ENCODE measurements at regions not wholly inside any gene's neighbourhood (a gene's known extent, or its start where the extent isn't known, plus 50 kb on each side); places are given as distances from the start of the nearest gene placed in this dataset.
A peak's percentile ranks its signal among the peaks of the same experiment; 100 is the strongest.

- Histone ChIP-seq H3K27ac (no peak overlapping the region), H3K4me1 (peaks cover under 1 to 2% of the 10 kb centered on the region in 2 donors), H3K27me3 (no peaks in the 10 kb centered on the region), H3K9me3 (no peaks in the 10 kb centered on the region), H3K4me3 (replicated peaks in 1 of 3) (no peak overlapping the region), H3K36me3 (no peaks in the 10 kb centered on the region)
- no peak for DNase-seq
- intact Hi-C loops (cut with DNase I), result no loop called here
- WGBS, 2 donors, result 89 to 92% methylated on average over 3 of the region's 3 CpGs
- TF ChIP-seq POLR2A (IDR thresholded peaks at IDR 0.05), result no peak
- TF ChIP-seq CTCF (IDR thresholded peaks at IDR 0.05), result no peak
Observed at GRCh38 chr4:86487738-86488348, 106.3 kb upstream of the PTPN13 start.

- intact Hi-C loops (cut with DNase I), result loop anchor here (10.0 kb wide), 1 partner anchor 281 kb away; no protein-coding TSS in a partner anchor
- Histone ChIP-seq H3K27me3 (no peaks in the 10 kb centered on the region), H3K36me3 (no peaks in the 10 kb centered on the region), H3K4me3 (replicated peaks in 1 of 3) (no peak overlapping the region), H3K4me1 (peaks cover 0 to 5% of the 10 kb centered on the region in 2 donors), H3K9me3 (no peaks in the 10 kb centered on the region), H3K27ac (no peak overlapping the region)
- TF ChIP-seq CTCF (IDR thresholded peaks at IDR 0.05), result no peak
- TF ChIP-seq POLR2A (IDR thresholded peaks at IDR 0.05), result no peak
- no peak for DNase-seq
Observed at GRCh38 chr4:86493460-86493859, 100.7 kb upstream of the PTPN13 start.

- no peaks in the 10 kb centered on the region for H3K36me3 ChIP-seq
- TF ChIP-seq POLR2A (IDR thresholded peaks at IDR 0.05), result no peak
- TF ChIP-seq CTCF (IDR thresholded peaks at IDR 0.05), result peak; percentile 54 to 88 (median 81)
- peak; percentile 35 to 48 for DNase-seq
- H3K27ac ChIP-seq, result no peak overlapping the region
- H3K4me3 ChIP-seq (replicated peaks in 1 of 3), result no peak overlapping the region
- no peaks in the 10 kb centered on the region for H3K27me3 ChIP-seq
- H3K9me3 ChIP-seq, result no peaks in the 10 kb centered on the region
- peaks cover 0 to 12% of the 10 kb centered on the region in 2 donors for H3K4me1 ChIP-seq
- intact Hi-C loops (cut with DNase I), result loop anchor here (5.0 to 10.0 kb wide), 2 partner anchors 278 to 401 kb away; no protein-coding TSS in a partner anchor
- 47 to 51% methylated on average over 5 of the region's 5 CpGs for WGBS, 2 donors
Observed at GRCh38 chr4:86496094-86497080, 97.7 kb upstream of the PTPN13 start.

GRCh38 chr4:86497131-86497530 is 97.0 kb upstream of the PTPN13 start:
- Histone ChIP-seq H3K4me3 (replicated peaks in 1 of 3) (no peak overlapping the region), H3K4me1 (peaks cover 0 to 12% of the 10 kb centered on the region in 2 donors), H3K9me3 (no peaks in the 10 kb centered on the region), H3K27me3 (no peaks in the 10 kb centered on the region), H3K36me3 (no peaks in the 10 kb centered on the region), H3K27ac (no peak overlapping the region)
- 41 to 54% methylated on average over 2 of the region's 2 CpGs for WGBS, 2 donors
- DNase-seq, result peak; percentile 21 to 46
- intact Hi-C loops (cut with DNase I), result loop anchor here (5.0 to 10.0 kb wide), 2 partner anchors 278 to 400 kb away; no protein-coding TSS in a partner anchor
- TF ChIP-seq CTCF (IDR thresholded peaks at IDR 0.05) (no peak), POLR2A (IDR thresholded peaks at IDR 0.05) (no peak)
